ENCODE measurements at regions not wholly inside any gene's neighbourhood (a gene's known extent, or its start where the extent isn't known, plus 50 kb on each side); places are given as distances from the start of the nearest gene placed in this dataset.

GRCh38 chr3:27791956-27792355, 69.8 kb upstream of the EOMES start:
- no peak for TF ChIP-seq CREB1 (IDR thresholded peaks at IDR 0.05; ENCODE audit: low read depth)
- no peak for TF ChIP-seq YY1 (IDR thresholded peaks at IDR 0.05; ENCODE audit: low read depth)
- TF ChIP-seq TAF1 (IDR thresholded peaks at IDR 0.05; ENCODE audit: low read depth) = no peak
- TF ChIP-seq CEBPB (IDR thresholded peaks at IDR 0.05) = no peak
- TF ChIP-seq EP300 (IDR thresholded peaks at IDR 0.05; ENCODE audit: borderline replicate concordance) = no peak
- no peak for TF ChIP-seq NFIC (IDR thresholded peaks at IDR 0.05)
- TF ChIP-seq TCF12 (IDR thresholded peaks at IDR 0.05; ENCODE audit: low read depth) = no peak
- no peak for TF ChIP-seq MAX (IDR thresholded peaks at IDR 0.05)

Measured in Ishikawa (cell line).